WTC11 (cell line): ENCODE measurements at regions not wholly inside any gene's neighbourhood (a gene's known extent, or its start where the extent isn't known, plus 50 kb on each side); places are given as distances from the start of the nearest gene placed in this dataset.

ENCODE experiments used
- AFF4 ChIP-seq: sonication (generic); formaldehyde crosslinking; IDR thresholded peaks from 2 replicates; pipeline ENCODE4 v1.8.1; 2023; ENCODE audit warnings: mild to moderate bottlenecking, missing genetic modification reagents, borderline replicate concordance
- ATF3 ChIP-seq: sonication (generic); formaldehyde crosslinking; conservative IDR thresholded peaks from 2 replicates; pipeline ENCODE4 v1.8.1; 2022; ENCODE audit warnings: mild to moderate bottlenecking, missing genetic modification reagents
- CREB1 ChIP-seq: sonication (generic); formaldehyde crosslinking; IDR thresholded peaks from 2 replicates; pipeline ENCODE4 v1.8.0; 2023; ENCODE audit warnings: mild to moderate bottlenecking, missing genetic modification reagents
- CTCF ChIP-seq: fragments of 200-600 bp; IDR thresholded peaks from 2 replicates; pipeline ENCODE4 v1.8.0; 2022; ENCODE audit warnings: antibody characterized with exemption
- E2F4 ChIP-seq: sonication (generic); formaldehyde crosslinking; IDR thresholded peaks from 2 replicates; pipeline ENCODE4 v1.8.1; 2022; ENCODE audit warnings: low read depth, mild to moderate bottlenecking, moderate library complexity, missing genetic modification reagents, borderline replicate concordance
- ETV6 ChIP-seq: sonication (generic); formaldehyde crosslinking; IDR thresholded peaks from 2 replicates; pipeline ENCODE4 v1.8.1; 2022; ENCODE audit warnings: mild to moderate bottlenecking, missing genetic modification reagents
- FOXJ3 ChIP-seq: sonication (generic); formaldehyde crosslinking; IDR thresholded peaks from 2 replicates; pipeline ENCODE4 v1.9.0; 2021; ENCODE audit warnings: missing genetic modification reagents, mild to moderate bottlenecking, borderline replicate concordance
- GABPB1 ChIP-seq: sonication (generic); formaldehyde crosslinking; IDR thresholded peaks from 2 replicates; pipeline ENCODE4 v1.8.1; 2023; ENCODE audit warnings: mild to moderate bottlenecking, missing genetic modification reagents
- IRF1 ChIP-seq: sonication (generic); formaldehyde crosslinking; IDR thresholded peaks from 2 replicates; pipeline ENCODE4 v1.8.0; 2023; ENCODE audit warnings: missing genetic modification reagents
- KAT7 ChIP-seq: sonication (generic); formaldehyde crosslinking; IDR thresholded peaks from 2 replicates; pipeline ENCODE4 v1.8.1; 2023; ENCODE audit warnings: missing genetic modification reagents, mild to moderate bottlenecking, borderline replicate concordance
- ZNF121 ChIP-seq: sonication (generic); formaldehyde crosslinking; IDR thresholded peaks from 2 replicates; pipeline ENCODE4 v1.8.0; 2023; ENCODE audit warnings: missing genetic modification reagents

DNA sequence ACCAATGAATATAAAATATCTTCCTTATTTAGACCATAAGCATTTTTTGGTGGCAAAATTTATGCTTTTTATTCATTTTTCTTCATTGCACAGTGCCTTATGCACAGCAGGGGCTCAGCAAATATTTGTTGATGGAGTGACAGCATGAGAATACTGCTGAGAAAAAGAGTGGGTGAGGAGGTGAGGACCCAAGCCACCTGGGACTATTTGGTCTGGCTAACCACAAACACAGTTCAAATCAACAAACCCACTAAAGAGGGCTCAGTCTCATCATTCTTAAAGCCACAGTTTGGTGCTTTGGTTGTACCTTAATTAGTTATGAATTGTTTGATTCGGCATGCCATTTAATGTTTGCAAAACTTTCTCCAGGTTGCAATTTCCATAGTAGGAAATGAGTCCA lies 183.5 kb upstream of the ZNF521 start:
- TF ChIP-seq CTCF (no peak), ZNF121 (CRISPR knock-in tag) (no peak), ATF3 (CRISPR knock-in tag) (no peak), GABPB1 (CRISPR knock-in tag) (no peak), E2F4 (CRISPR knock-in tag) (no peak), KAT7 (CRISPR knock-in tag) (no peak), CREB1 (CRISPR knock-in tag) (no peak), FOXJ3 (CRISPR knock-in tag) (no peak), AFF4 (CRISPR knock-in tag) (no peak), IRF1 (CRISPR knock-in tag) (no peak), ETV6 (CRISPR knock-in tag) (no peak)
